Esophagus muscularis mucosa (tissue), 4 donors: ENCODE measurements at regions not wholly inside any gene's neighbourhood (a gene's known extent, or its start where the extent isn't known, plus 50 kb on each side); places are given as distances from the start of the nearest gene placed in this dataset.

Experiments
- CTCF ChIP-seq, 3 experiments: fragments of 200-600 bp in 2 of 3; fragments of 450-650 bp in 1 of 3; sonication (generic) in 2 of 3; IDR thresholded peaks; one replicate each; pipeline ENCODE4 v1.5.1; 2017 to 2019; ENCODE audit warnings: antibody characterized with exemption in 3 of 3, mild to moderate bottlenecking in 2 of 3, moderate library complexity in 1 of 3
- EP300 ChIP-seq: sonication (generic); formaldehyde crosslinking; IDR thresholded peaks from one replicate; pipeline ENCODE4 v1.6.1; 2017; ENCODE audit warnings: antibody characterized with exemption
- POLR2A ChIP-seq: fragments of 450-650 bp; IDR thresholded peaks from one replicate; pipeline ENCODE4 v1.6.1; 2017; ENCODE audit warnings: antibody characterized with exemption, moderate library complexity, mild to moderate bottlenecking, low read depth
- POLR2AphosphoS5 ChIP-seq, 2 donors: sonication (generic); formaldehyde crosslinking; IDR thresholded peaks; one replicate each; pipeline ENCODE4 v1.6.1; 2017; ENCODE audit warnings: antibody characterized with exemption in 2 of 2

- TF ChIP-seq POLR2A (no peak), CTCF (IDR thresholded peaks at IDR 0.05) (no peak), EP300 (no peak), POLR2AphosphoS5 (IDR thresholded peaks at IDR 0.05) (no peak)
Observed at GRCh38 chr1:172849653-172850052, 190.8 kb downstream of the FASLG start.
